ENCODE measurements at regions not wholly inside any gene's neighbourhood (a gene's known extent, or its start where the extent isn't known, plus 50 kb on each side); places are given as distances from the start of the nearest gene placed in this dataset.
"Not testable (repeated sequence)": the region's sequence is repeated elsewhere in the genome, so short reads cannot be mapped to it uniquely, and the experiment has no call there.

GRCh38 chr22:22776121-22776520, 111.5 kb upstream of the IGLL5 start:
- DNase-seq (ENCODE audit: low read depth in 2 of 2) = no peak

GRCh38 chr22:22779213-22779612, 108.4 kb upstream of the IGLL5 start:
- DNase-seq (ENCODE audit: low read depth in 2 of 2) = no peak

GRCh38 chr22:22783575-22783974, 104.0 kb upstream of the IGLL5 start:
- DNase-seq (ENCODE audit: low read depth in 2 of 2) = no peak

GRCh38 chr22:22784249-22785039, 103.2 kb upstream of the IGLL5 start:
- DNase-seq (ENCODE audit: low read depth in 2 of 2) = no peak

- DNase-seq (ENCODE audit: low read depth in 2 of 2) = no peak
These were observed 102.1 kb upstream of the IGLL5 start for GRCh38 chr22:22785316-22786065.

- DNase-seq (ENCODE audit: low read depth in 2 of 2) = no peak
These were observed 101.1 kb upstream of the IGLL5 start for GRCh38 chr22:22786301-22787115.

GRCh38 chr22:22787151-22787550, 100.5 kb upstream of the IGLL5 start:
- DNase-seq (ENCODE audit: low read depth in 2 of 2) = no peak

GRCh38 chr22:22787786-22788459, 99.7 kb upstream of the IGLL5 start:
- peak; percentile 30 to 58 for DNase-seq (ENCODE audit: low read depth in 2 of 2)

- no peak for DNase-seq (ENCODE audit: low read depth in 2 of 2)
These were observed 99.1 kb upstream of the IGLL5 start for GRCh38 chr22:22788460-22789037.

- no peak for DNase-seq (ENCODE audit: low read depth in 2 of 2)
These were observed 98.2 kb upstream of the IGLL5 start for GRCh38 chr22:22789233-22789921.

GRCh38 chr22:22789922-22790845, 97.4 kb upstream of the IGLL5 start:
- no peak for DNase-seq (ENCODE audit: low read depth in 2 of 2)

GRCh38 chr22:22791438-22792181, 96.0 kb upstream of the IGLL5 start:
- no peak for DNase-seq (ENCODE audit: low read depth in 2 of 2)

- not testable (repeated sequence) for DNase-seq (ENCODE audit: low read depth in 2 of 2)
These were observed 95.3 kb upstream of the IGLL5 start for GRCh38 chr22:22792205-22792786.

GRCh38 chr22:22795639-22796038, 92.0 kb upstream of the IGLL5 start:
- DNase-seq (ENCODE audit: low read depth in 2 of 2) = not testable (repeated sequence)

GRCh38 chr22:22796724-22797123, 90.9 kb upstream of the IGLL5 start:
- DNase-seq (ENCODE audit: low read depth in 2 of 2) = no peak

- DNase-seq (ENCODE audit: low read depth in 2 of 2) = no peak
These were observed 89.4 kb upstream of the IGLL5 start for GRCh38 chr22:22798232-22798616.

- DNase-seq (ENCODE audit: low read depth in 2 of 2) = no peak
These were observed 88.9 kb upstream of the IGLL5 start for GRCh38 chr22:22798716-22799115.

GRCh38 chr22:22799561-22799960, 88.1 kb upstream of the IGLL5 start:
- DNase-seq (ENCODE audit: low read depth in 2 of 2) = no peak

- DNase-seq (ENCODE audit: low read depth in 2 of 2) = no peak
These were observed 86.9 kb upstream of the IGLL5 start for GRCh38 chr22:22800716-22801115.
